ENCODE measurements at regions not wholly inside any gene's neighbourhood (a gene's known extent, or its start where the extent isn't known, plus 50 kb on each side); places are given as distances from the start of the nearest gene placed in this dataset.
"Not testable (repeated sequence)": the region's sequence is repeated elsewhere in the genome, so short reads cannot be mapped to it uniquely, and the experiment has no call there.

DNA sequence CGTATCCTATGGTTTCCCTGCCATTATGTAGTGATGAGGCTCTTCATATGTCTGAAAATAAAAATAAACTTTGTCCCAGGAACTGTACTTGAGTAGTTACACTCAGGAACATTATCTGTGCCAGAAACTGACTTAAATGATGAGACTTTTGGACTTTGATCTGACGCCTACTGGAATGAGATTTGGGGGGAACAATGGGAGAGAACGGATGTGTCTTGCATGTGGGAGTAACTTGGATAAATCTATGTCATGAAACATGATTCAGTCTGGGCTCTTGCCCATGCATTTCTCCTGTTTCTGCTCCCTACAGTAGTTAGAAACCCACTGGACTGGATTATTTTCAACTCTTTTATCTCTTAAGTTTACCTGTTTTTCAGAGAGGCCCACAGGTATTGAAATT lies 2351.4 kb downstream of the PCDH7 start:
- no peak for DNase-seq (ENCODE audit: low read depth)

DNA sequence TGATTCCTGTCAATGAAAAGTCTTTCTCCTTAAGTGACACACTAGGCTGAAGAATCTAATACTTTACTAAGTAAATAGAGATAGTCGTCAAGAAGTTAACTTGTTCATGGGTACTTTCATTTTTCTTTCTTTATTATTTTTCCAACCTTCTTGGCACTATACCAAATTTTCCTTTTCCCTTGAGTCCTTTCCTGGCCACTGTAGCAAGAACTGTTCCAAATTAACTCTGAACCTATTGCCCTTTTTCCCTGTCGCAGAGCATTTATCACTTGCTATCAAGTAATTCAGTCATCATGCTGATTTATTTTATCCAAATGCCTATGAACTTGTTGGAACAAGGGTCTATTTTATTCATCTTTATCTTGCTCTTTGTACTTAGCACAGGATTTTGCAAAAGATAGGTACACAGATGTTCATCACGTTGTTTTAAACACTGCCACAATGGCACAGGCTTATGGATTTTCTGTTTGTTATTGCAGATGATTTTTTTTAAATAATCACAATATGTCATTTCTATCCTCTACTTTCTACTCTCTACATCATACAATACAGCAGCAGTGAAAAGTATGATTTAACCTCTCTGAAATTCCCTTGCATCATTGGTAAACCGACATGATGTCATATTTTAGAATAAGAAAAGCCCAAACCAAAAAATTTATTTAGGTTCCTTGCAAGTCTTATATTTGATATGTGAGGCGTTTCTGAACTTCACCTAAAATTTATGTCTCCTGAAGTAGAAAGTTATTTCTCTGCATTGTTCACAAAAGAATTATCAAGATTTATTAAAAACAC lies 2352.3 kb downstream of the PCDH7 start:
- DNase-seq (ENCODE audit: low read depth) = no peak

DNA sequence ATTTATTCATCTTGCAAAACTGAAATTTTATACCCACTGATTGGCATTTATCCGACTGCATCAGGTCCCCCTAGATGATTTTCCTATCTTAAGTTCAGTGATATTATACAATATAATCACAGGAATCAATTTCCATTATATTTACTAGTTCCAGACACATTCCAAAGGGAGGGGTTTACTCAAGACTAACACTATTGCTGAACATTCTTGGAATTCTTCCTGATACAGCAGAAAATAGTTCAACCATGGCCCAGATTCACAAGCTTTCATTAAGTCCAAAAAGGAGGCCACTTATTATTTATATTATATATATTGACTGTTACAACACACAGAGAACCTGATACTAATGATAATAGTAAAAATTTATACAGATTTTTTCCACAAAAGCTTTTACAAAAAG lies 2353.6 kb downstream of the PCDH7 start:
- no peak for DNase-seq (ENCODE audit: low read depth)

DNA sequence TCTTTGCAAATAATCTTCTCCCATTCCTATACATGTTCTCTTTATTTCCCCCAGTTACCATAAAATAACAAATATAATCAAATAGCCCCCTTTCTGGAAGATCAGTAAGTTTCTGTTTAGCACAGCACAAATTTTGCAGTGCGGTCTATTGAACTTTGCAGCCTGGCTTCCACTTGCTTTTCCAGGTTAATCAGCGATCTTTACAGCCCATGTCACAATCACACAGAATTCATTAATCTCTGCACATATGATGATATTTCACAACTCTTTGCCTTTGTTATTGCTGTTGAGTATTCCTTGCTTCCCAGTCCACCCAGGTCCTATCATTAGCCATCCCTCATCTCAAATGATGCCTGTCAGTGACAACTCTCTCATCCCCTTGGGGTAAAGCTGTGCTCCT lies 2358.0 kb downstream of the PCDH7 start:
- DNase-seq (ENCODE audit: low read depth) = no peak

DNA sequence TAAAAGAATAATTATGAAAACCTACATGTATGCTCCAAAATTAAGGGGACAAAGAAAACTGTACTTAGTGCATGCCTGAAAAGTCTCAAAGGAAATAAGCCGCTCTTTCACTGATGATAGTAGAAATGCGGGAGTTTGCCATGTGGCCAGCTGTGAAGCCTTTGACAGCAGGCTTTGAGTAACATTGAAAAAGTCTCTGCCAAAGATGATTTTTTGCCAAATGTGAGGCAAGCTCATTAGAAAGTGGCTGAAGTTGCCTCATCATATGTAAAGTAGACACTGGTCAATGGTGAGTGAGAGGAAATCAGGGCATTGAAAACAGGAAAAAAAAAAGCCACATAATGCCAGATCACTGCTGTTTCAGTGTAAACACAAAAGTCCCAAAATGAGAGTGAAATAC lies 2360.1 kb downstream of the PCDH7 start:
- DNase-seq (ENCODE audit: low read depth) = no peak

DNA sequence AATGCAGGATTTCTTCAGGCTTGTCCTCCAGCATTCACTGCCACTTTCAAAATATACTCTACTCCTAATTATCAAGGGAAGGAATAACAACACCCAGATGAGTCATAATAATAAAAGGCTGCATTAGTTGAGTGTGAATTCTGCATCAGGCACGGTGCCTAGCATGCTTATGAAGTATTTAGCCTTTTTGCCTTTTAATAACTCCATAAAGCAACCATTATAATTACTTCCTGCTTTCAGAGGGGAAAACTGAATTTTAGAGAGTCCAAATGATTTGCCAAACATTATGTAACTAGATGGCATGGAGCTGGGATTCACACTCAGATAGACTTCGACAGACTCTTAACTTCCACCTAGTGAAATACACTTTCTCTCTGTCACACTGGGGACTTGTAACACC lies 2365.5 kb downstream of the PCDH7 start:
- no peak for DNase-seq (ENCODE audit: low read depth)

DNA sequence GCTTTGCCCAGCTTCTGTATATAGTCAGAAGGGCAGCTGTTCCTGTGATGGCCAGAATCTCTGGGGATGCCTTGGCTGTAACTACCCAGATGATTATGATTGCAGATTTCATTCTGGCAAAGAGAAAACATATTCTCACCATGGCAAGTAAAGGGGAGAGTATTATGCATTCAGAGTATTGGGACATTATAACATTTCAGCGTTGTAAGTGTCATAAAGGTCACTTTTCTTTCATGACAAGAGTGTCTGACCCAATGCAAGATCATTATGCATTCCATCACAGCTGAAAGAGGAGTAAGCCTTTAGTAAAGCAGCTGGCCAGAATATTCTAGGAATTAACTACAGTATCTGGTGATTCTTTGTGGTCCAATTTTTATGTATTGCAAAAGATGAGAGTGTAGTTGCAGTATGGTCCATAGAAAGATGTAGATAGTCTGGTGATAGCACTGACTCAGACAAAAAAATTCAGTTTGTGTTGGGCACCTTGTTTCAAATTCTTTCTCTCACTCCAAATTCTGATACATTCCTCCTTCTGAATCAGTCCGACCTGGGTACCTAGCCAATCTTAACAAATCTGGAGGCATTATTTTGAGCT lies 2366.3 kb downstream of the PCDH7 start:
- no peak for DNase-seq (ENCODE audit: low read depth)

DNA sequence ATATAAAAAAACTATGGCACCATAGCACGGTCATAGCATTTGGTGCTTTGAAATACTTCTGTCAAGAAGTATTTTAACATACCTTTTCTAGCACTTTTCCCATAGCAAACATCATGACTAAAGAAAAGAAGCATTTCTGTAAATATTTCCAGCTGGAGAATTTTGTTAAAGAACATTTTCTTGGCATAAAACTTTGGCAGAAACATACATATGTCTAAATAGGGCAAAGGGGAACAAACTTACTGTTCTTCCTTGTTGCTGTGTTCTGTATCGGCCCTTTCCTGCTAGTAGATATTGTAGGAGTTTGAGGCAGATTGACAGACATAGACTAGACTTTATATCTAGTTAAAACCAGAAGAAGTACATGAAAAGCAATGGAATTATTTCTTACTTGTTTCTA lies 2368.5 kb downstream of the PCDH7 start:
- DNase-seq (ENCODE audit: low read depth) = no peak

DNA sequence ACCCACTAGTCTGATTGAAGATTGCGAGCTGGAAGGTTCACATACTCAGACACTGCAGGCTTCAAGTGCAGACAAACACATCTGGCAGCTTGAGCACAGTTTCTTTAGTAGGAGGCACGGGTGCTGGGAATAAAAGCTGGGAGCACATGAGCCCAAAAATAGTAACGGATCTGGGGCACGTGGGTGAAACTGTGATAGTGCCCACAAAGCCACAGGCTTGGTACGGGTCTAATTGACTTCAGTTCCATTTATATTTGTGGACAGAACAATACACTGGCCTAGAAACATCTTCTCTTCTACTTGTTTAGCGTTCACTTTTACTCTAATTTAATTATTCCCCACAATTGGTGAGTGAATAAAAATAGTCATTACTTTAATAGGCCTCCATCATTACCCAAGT lies 2370.7 kb downstream of the PCDH7 start:
- no peak for DNase-seq (ENCODE audit: low read depth)

DNA sequence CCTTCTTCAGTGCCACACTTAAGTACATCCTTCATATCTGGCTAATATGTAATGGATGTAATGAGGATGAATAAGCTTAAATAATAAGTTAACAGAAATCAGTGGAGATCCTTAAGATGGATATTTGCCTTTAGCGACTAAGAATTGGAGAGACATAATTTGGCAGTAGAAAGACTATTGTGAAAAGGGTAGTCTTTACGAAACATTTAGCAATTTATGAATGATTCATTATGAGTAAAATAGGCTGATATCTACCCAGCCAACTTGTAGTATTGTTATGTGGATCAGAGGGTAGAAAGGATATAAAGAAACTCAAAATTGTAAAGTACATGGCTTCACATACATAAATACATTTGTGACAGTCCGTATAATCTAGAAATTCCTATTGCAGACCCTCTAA lies 2371.8 kb downstream of the PCDH7 start:
- DNase-seq (ENCODE audit: low read depth) = no peak

DNA sequence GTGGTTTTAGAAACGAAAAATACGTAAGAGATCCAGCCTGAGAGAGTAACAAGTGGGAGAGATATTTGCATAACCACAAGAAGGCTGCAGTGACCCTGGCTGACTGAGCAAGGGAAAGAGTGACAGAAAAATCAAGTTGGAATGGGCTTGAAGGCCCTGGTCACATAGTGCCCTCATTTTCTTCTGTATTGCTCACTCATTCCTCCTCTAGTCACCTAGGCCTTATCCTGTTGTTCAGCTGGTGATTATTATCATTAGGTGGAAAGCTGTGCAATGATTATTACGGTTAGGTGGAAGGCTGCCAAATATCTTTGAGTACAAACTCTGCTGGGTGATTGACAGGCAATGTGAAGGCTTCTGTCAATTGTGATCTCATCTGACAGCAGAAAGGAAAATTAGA lies 2384.1 kb downstream of the PCDH7 start:
- no peak for DNase-seq (ENCODE audit: low read depth)

DNA sequence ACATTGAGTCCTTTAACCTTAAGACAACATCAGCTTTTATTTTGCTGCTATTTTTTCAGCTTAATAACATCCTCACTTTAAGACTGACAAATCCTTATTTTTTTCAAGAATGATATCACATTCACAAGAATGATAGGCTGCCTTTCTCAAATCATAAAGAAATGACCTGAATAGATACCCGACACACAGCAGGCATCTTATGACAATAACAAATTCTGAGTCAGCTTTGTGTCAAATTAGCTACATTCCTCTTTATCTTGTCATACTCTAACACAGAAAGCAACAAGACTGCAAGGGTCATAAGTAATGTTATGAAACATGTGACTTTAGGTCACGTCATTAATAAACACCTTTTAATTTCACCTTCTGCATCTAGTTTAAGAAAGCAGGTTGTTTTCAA lies 2387.6 kb downstream of the PCDH7 start:
- peak; percentile 38 for DNase-seq (ENCODE audit: low read depth)

DNA sequence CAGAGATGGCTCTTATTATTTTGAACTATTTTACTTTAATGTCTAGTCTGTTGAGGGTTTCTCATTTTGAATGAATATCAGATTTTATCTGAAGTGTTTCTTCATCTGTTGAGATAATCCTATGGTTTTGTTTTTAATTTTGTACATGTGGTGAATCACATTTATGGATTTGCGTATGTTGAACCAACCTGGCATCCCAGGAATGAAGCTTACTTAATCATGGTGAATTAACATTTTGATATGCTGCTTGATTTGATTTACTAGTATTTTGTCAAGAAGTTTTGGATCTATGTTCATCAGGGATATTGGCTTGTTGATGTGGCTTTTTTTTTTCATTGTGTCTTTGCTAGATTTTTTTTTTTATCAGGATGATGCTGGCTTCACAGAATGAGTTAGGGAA lies 2390.9 kb downstream of the PCDH7 start:
- peak; percentile 50 for DNase-seq (ENCODE audit: low read depth)

DNA sequence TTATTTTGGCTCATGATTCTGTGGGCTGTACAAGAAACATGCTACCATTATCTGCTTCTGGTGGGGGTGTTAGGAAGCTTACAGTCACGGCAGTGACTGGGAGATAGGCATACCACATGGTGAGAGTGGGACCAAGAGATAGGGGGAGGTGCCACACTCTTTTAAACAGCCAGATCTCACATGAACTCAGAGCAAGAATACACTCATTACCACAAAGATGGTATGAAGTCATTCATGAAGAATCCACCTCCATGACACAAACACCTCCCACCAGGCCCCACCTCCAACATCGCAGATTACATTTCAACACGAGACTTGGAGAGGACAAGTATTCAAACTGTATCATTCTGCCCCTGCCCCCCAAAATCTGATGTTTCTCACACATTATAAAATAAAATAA lies 2396.7 kb downstream of the PCDH7 start:
- peak; percentile 6 for DNase-seq (ENCODE audit: low read depth)

DNA sequence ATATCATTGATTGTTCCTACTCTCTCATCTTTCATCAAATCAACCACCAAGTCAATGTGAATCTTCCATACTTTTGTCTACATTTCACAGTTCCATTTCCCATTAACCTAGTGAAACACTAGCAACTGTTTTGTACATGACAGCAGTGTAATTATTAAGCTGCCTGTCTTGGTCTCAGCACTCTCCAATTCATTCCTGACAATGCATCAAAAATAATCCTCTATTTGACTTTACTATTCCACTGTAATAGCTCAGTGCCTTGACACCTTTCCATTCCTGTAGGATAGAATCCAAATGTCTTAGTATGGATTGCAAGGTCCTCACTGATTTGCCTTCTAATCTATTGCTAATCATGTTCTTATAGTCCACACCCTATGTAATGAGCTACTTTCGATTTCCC lies 2405.8 kb downstream of the PCDH7 start:
- no peak for DNase-seq (ENCODE audit: low read depth)

DNA sequence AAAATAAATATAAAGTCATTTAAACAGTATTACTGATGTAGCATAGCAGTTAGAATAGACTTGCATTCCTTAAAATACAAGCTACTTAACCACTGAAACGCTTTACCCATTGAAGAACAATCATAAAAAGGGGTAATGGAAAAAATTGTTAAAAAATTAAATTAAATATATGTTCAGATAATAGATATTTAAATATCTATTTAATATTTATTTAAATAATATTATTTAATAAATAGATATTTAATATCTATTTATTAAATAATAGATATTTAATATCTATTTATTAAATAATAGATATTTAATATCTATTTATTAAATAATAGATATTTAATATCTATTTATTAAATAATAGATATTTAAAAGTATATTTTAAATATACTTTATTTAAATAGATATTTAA lies 2410.5 kb downstream of the PCDH7 start:
- DNase-seq (ENCODE audit: low read depth) = not testable (repeated sequence)

DNA sequence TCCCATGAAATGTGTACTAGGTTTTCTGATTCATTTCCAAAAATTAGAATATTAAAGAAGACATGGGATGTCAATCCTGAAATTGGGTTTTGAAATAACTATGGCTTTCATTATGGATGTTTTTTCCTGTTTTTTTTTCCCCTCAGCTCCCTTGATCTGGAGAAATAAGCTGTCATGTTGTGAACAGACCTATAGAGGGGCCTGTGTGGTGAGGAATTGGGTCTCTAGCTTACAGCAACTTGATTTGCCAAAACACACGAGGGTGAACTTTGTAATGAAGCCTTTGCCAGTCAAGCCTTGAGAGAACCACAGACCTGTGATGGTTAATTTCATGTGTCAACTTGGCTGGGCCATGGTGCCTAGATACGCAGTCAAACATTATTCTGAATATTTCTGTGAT lies 2413.6 kb downstream of the PCDH7 start:
- DNase-seq (ENCODE audit: low read depth) = no peak

DNA sequence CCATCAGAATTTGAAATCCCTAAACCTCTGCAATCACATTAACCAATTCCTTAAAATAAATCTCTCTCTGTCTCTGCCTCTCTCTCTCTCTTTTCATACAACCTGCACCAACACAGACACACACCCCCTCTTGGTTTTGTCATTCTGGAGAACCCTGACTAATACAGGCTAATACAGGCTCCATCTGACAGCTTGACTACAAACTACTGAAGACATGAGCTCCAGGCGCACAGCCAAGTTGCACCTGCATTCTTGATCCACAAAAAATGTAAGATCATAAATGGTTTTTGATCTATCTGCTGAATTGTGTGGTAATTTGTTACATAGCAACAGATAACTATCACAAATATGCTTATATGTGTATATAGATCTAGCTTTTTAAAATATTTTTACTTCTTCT lies 2414.2 kb downstream of the PCDH7 start:
- no peak for DNase-seq (ENCODE audit: low read depth)

DNA sequence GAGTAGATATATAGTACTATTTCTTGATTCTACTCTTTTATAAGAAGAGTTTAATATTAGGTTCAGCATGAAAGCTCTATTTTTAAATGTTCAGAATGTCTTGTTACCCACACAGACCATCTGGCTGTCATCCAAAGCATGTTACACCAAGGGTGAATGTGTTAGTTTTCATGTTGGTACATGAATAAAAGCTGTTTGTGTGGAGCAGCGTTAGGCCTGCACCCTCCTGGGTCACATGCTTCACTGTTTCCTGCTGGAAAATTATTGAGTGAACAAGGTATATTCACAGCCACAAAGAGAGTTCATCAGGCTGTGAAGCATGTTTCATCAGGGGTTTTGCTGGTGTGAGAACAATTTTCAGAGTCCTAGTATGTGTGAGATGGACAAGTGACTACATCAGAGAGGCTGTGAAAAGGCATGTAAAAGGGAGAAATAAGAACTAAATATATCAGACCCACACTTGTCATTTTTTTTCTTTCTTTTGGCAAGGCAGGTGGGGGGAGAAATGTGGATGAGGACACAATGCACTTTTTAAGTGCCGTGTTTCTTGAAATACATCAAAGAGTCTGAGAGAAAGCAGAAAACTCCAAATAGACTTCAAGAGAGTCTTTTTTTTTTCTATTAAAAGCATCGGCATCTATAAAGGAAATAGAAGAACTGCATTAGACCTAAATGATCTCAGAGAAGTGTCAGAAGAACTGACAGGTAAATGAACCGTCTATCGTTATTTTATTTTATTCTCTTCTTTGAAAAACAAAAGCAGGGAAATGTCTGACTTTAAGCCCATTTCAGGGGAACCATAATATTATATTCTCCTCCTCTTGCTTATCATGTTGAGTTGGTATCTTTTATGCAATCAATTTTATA lies 2429.7 kb downstream of the PCDH7 start:
- DNase-seq (ENCODE audit: low read depth) = no peak

DNA sequence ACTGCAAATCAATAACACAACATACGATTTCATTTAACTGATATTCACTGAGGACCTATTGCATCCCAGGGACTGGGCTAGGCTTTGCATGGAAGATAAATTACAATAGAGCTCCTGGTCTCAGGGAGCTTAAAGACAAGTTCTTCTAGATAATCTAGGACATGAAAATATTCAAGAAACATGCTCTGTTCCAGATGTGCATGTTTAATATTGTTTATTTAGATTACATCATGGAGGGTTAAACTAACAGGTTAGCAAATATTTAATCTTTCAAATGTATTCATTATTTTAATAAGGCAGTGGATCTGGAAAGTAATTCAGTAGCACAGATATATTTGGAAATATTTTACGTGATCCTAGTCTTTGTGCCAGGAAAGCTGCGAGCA lies 2430.3 kb downstream of the PCDH7 start:
- DNase-seq (ENCODE audit: low read depth) = no peak

DNA sequence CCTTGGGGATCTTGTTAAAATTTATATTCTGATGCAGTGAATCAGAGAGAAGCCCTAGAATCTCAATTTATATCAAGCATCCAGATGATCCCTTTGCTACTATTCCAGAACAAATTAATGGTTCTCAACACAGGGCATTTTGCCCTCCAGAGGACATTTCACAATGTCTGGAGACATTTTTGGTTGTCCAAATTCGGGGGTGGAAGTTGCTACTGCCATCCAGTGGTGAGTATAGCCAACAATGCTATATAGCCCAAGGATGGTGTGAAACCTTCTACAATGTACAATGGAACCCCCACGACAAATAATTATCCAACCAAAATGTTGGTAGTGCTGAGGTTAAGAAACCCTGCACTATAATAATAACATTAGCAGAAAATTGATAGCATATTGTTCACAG lies 2440.0 kb downstream of the PCDH7 start:
- DNase-seq (ENCODE audit: low read depth) = peak; percentile 18

DNA sequence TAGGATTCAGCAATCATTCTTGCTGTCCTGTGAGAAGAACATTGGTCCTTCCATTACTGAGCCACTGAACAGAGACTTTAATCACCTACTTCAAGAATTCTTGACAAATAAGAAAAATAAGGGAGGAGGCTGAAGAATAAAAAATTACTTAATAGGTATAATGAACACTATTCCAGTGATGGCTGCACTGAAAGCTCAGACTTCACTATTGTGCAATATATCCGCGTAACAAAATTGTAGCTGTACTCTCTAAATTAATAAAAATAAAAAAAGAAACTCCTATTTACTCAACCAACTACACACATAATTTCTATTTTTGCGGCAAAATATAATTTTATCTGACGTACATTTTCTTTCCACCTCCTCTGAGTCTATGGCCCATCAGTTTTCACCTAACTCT lies 2441.0 kb downstream of the PCDH7 start:
- DNase-seq (ENCODE audit: low read depth) = no peak

DNA sequence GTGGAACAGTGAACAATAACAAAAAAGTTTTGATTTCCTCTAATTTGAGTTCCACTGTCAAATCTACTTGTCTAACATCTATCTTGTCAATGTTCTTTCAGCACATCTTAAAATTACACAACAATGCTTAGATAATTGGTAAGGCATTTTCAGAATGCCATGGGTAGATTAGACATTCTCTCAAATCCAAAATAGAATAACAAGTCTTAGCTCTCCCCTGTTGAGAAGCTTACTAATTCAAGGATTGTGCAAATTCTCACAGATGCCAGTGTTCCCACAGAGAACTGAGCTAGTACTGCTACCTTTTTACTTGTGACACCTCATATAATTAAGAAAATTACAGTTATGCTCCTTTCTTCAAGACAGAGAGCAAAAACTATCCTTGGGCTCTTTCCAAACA lies 2442.0 kb downstream of the PCDH7 start:
- no peak for DNase-seq (ENCODE audit: low read depth)

All from HS-5 (cell line).